ENCODE measurements at regions not wholly inside any gene's neighbourhood (a gene's known extent, or its start where the extent isn't known, plus 50 kb on each side); places are given as distances from the start of the nearest gene placed in this dataset.

GRCh38 chr7:106553446-106553836 lies 107.5 kb downstream of the CCDC71L start:
- Histone ChIP-seq H3K36me3 (no peaks in the 10 kb centered on the region), H3K4me3 (no peak overlapping the region), H3K27me3 (no peaks in the 10 kb centered on the region), H3K4me1 (ENCODE audit: insufficient read depth) (no peaks in the 10 kb centered on the region), H3K9me3 (no peaks in the 10 kb centered on the region), H3K27ac (no peak overlapping the region)
- TF ChIP-seq EP300 (IDR thresholded peaks at IDR 0.05) = no peak
- TF ChIP-seq, protein P1, sequence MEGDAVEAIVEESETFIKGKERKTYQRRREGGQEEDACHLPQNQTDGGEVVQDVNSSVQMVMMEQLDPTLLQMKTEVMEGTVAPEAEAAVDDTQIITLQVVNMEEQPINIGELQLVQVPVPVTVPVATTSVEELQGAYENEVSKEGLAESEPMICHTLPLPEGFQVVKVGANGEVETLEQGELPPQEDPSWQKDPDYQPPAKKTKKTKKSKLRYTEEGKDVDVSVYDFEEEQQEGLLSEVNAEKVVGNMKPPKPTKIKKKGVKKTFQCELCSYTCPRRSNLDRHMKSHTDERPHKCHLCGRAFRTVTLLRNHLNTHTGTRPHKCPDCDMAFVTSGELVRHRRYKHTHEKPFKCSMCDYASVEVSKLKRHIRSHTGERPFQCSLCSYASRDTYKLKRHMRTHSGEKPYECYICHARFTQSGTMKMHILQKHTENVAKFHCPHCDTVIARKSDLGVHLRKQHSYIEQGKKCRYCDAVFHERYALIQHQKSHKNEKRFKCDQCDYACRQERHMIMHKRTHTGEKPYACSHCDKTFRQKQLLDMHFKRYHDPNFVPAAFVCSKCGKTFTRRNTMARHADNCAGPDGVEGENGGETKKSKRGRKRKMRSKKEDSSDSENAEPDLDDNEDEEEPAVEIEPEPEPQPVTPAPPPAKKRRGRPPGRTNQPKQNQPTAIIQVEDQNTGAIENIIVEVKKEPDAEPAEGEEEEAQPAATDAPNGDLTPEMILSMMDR (IDR thresholded peaks at IDR 0.05) = no peak
- DNase-seq = no peak
- intact Hi-C loops (cut with DNase I) = no loop called here
- WGBS, 3 donors = 60 to 84% (median 67%) methylated on average over 3 of the region's 3 CpGs

GRCh38 chr7:106552645-106553445 lies 108.1 kb downstream of the CCDC71L start:
- no peaks in the 10 kb centered on the region for H3K36me3 ChIP-seq
- no peaks in the 10 kb centered on the region for H3K9me3 ChIP-seq
- DNase-seq = no peak
- TF ChIP-seq EP300 (IDR thresholded peaks at IDR 0.05) (no peak), POLR2A (IDR thresholded peaks at IDR 0.05) (no peak)
- TF ChIP-seq, protein P1 (IDR thresholded peaks at IDR 0.05) = no peak
- no peaks in the 10 kb centered on the region for H3K27me3 ChIP-seq
- no peak overlapping the region for H3K27ac ChIP-seq
- no peak overlapping the region for H3K4me3 ChIP-seq
- WGBS, 3 donors = 82 to 86% (median 84%) methylated on average over 5 of the region's 5 CpGs
- H3K4me1 ChIP-seq (ENCODE audit: insufficient read depth) = no peaks in the 10 kb centered on the region
- intact Hi-C loops (cut with DNase I) = no loop called here

GRCh38 chr7:106551936-106552335 lies 109.0 kb downstream of the CCDC71L start:
- 76 to 85% (median 79%) methylated on average over 1 of the region's 1 CpG for WGBS, 3 donors
- Histone ChIP-seq H3K9me3 (no peaks in the 10 kb centered on the region), H3K27ac (no peak overlapping the region), H3K36me3 (no peaks in the 10 kb centered on the region), H3K4me1 (ENCODE audit: insufficient read depth) (no peaks in the 10 kb centered on the region), H3K27me3 (no peaks in the 10 kb centered on the region), H3K4me3 (no peak overlapping the region)
- TF ChIP-seq POLR2A (IDR thresholded peaks at IDR 0.05) = no peak
- TF ChIP-seq, protein P1 (IDR thresholded peaks at IDR 0.05) = no peak
- no peak for TF ChIP-seq EP300 (IDR thresholded peaks at IDR 0.05)
- intact Hi-C loops (cut with DNase I) = no loop called here
- no peak for DNase-seq

DNA sequence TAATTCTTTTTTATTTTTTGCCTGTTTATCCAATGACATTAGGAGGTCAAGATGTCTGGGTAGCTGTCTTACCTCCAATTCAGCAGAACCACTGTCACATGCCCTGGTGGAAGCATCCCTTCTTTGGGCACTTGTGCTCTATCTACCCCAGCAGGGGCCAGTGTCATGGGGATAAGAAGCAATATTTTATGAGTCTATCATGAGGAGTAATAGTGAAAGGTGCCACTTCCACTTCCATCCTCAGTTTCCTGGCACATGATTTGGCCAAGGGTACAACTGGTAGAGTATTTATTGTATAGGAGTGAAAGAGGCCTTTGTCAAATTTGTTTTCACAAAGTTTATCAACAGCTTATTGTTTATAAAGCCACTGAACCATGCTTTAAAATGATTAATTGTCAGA lies 112.5 kb downstream of the CCDC71L start:
- H3K36me3 ChIP-seq = no peaks in the 10 kb centered on the region
- TF ChIP-seq, protein P1 (IDR thresholded peaks at IDR 0.05) = no peak
- TF ChIP-seq POLR2A (IDR thresholded peaks at IDR 0.05) (no peak), EP300 (IDR thresholded peaks at IDR 0.05) (no peak)
- no peaks in the 10 kb centered on the region for H3K27me3 ChIP-seq
- H3K27ac ChIP-seq = no peak overlapping the region
- intact Hi-C loops (cut with DNase I) = loop anchor here in 1 of 4 donors (10.0 kb wide), 2 partner anchors 106 to 186 kb away; no protein-coding TSS in a partner anchor
- H3K4me1 ChIP-seq (ENCODE audit: insufficient read depth) = no peaks in the 10 kb centered on the region
- H3K4me3 ChIP-seq = no peak overlapping the region
- DNase-seq = no peak
- no peaks in the 10 kb centered on the region for H3K9me3 ChIP-seq
